DOHH2 (cell line): ENCODE measurements at regions not wholly inside any gene's neighbourhood (a gene's known extent, or its start where the extent isn't known, plus 50 kb on each side); places are given as distances from the start of the nearest gene placed in this dataset.

ENCODE experiments used
- EZH2phosphoT487 ChIP-seq: fragments of 200-600 bp; sonication (generic); IDR thresholded peaks from 2 replicates; pipeline ENCODE4 v1.6.1; 2017; ENCODE audit warnings: borderline replicate concordance, mild to moderate bottlenecking, antibody characterized with exemption, low read length, moderate library complexity, mixed read lengths
- TF ChIP-seq, protein P1 (sequence below): fragments of 200-600 bp; sonication (generic); IDR thresholded peaks from one replicate; pipeline ENCODE4 v1.5.1; 2014; ENCODE audit warnings: antibody characterized with exemption, mild to moderate bottlenecking, low read depth, low read length; ENCODE audit not compliant: poor library complexity, severe bottlenecking

DNA sequence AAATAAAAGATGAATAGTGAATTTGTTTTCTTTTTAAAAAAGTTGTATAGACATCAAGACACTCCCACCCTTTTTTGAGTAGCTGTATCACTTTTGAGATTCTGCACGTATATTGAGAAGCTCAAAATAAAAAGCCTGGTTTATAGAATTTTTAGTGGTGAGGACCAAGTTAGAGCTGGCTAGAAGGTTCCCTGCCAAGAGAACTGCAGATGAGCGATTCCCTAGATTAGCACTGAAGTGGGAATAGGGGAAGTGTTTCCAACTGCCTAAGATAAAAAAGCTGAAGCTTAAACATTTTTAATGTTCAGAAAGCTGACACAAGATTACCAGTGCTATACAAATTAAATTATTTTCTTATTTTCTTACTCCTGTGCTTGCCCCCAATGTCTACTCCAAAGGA lies 135.7 kb upstream of the TMEM229A start:
- TF ChIP-seq, protein P1, sequence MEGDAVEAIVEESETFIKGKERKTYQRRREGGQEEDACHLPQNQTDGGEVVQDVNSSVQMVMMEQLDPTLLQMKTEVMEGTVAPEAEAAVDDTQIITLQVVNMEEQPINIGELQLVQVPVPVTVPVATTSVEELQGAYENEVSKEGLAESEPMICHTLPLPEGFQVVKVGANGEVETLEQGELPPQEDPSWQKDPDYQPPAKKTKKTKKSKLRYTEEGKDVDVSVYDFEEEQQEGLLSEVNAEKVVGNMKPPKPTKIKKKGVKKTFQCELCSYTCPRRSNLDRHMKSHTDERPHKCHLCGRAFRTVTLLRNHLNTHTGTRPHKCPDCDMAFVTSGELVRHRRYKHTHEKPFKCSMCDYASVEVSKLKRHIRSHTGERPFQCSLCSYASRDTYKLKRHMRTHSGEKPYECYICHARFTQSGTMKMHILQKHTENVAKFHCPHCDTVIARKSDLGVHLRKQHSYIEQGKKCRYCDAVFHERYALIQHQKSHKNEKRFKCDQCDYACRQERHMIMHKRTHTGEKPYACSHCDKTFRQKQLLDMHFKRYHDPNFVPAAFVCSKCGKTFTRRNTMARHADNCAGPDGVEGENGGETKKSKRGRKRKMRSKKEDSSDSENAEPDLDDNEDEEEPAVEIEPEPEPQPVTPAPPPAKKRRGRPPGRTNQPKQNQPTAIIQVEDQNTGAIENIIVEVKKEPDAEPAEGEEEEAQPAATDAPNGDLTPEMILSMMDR = no peak
- TF ChIP-seq EZH2phosphoT487 = no peak
